Right kidney (tissue), 1 donor: ENCODE measurements at regions not wholly inside any gene's neighbourhood (a gene's known extent, or its start where the extent isn't known, plus 50 kb on each side); places are given as distances from the start of the nearest gene placed in this dataset.

Experiments used
- DNase-seq: peaks from one replicate; pipeline ENCODE4 v3.0.0-alpha.2; 2016

DNA sequence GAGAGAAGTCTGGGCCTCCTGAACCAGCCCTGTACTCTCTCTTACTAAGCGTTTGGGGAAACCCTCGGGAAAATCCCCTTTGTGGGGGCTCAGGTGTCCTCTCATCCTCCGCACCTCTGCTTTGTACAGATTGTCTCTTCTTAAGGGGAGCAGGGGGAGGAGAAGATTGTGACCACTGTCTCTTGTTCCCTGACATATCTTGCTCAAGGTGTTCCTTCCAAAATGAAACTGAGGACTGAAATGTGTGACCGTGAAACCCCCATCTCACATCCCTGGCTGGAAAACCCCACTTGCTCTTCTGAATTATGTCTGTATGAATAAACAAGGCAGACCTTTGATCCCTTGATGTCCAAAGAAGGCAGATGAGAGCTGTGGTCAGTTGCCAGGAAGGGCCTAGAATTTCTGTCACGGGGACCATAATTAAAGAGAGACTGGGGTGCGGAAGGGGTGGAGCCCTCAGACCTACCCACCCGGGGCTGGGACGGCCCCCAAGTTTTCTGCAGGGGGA, 369.8 kb downstream of the AACS start:
- no peak for DNase-seq

DNA sequence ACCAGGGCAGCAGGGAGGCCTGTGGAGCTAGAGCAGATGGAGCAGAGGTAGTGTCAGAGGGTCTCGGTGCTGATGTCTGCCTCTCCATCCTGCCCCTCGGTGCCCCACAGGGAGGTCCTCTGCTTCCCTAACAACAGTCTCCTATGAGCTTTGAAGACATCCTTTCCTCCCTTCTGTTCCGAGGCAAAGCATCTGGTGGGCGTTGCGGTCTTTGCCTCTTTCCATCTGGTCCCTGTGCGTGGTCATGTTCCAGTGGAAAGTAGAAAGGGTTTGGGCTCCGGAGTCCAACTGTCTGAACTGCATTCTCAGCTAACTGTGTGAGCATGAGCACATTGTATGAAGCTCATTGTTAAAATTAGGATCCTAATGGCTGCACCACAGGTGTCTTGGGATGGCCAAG, 370.6 kb downstream of the AACS start:
- DNase-seq, result no peak

GRCh38 chr12:125436686-125437085, 371.5 kb downstream of the AACS start:
- no peak for DNase-seq

DNA sequence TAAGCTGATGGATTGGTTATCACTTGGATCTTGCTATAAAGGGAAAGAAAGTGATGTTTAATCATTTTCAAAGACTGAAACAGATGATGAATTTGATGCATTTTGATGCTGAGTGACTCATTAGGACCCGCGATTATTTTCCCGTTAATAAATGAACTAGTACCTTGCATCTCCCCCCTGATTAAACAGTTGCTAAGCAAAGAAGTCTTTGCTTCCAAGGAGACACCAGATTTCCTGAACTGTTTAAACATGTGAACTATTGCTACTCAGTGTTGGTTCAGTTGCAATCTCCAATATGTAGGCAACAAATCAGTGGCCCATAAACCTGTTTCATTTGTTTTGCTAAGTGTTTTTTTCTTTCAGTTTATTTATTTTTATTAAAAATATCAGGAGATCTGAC, 375.2 kb downstream of the AACS start:
- no peak for DNase-seq

DNA sequence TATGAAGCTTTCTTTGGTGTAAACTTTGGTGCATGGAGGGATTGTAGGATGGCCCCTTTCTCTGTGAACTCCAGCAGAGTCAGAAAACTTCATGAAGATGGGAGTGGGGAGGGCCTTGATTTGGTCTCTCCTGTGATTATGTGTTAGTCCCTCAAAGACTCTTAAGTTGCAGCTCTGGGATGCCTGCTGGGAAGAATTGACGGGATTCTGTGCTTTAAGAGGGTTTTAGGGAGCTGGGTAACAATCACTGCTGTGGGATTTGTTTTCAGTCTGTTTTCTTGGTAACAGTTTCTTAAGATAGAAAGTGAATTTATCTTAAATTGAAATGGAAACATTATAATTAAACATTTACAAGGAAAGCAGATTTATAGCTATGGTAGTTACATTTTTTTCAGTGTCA, 378.1 kb downstream of the AACS start:
- DNase-seq, result no peak

DNA sequence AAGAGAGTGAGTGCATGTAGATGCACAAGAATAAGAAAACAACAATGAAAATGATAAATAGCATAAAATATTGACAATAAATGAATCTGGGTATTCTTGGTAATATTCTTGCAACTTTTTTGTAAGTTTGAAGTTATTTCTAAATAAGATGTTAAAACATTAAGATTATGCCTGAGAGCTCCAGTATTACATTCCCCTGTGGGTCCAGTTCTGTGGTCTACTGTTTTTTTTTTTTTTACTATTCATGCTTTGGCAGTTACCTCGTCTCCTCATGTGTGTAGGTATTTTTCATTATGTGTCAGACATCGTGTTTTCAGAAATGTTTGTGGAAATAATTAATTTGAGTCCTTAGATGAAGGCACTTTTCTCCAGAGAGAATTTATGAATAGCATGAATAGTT, 386.2 kb downstream of the AACS start:
- DNase-seq, result no peak

GRCh38 chr12:125453751-125454150, 388.5 kb downstream of the AACS start:
- DNase-seq, result no peak

DNA sequence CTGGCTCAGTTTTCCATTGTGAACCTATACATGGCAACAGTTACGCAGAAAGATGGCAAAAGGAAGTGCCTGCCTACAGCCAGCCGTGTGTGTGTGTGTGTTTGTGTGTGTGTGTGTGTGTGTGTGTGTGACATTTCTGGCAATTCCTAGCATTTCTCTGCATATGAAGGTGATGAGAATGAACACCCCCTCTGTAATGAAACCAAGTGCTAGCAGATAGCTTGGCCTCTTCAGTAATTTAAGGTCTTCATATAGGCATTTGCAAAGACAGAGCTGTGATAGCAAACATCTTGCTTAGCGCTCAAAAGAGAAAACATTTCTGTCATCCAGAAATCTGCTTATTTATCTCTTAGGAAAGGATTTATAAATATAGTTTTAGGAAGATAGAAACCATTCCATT, 389.1 kb downstream of the AACS start:
- no peak for DNase-seq

- DNase-seq, result no peak
Measured at GRCh38 chr12:125454786-125455480, 389.7 kb downstream of the AACS start.

DNA sequence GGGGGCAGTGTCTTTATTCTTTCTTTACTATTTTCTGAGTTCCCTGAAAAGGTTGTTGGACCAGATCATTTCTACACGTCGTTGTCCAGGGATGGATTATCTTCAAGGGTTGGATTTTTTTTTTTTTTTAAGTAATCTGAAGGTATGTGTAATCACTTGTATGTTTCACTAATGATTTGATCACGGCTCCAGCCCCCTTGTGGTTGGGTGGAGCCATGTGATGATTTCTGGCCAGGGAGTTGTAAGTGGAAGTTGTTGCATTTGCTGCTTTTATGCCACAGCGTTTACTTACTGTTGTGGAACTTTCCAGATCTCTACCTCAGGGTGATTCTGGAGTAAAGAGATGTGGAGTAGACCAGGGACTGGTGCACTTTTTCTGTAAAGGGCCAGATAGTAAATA, 390.3 kb downstream of the AACS start:
- DNase-seq, result no peak

DNA sequence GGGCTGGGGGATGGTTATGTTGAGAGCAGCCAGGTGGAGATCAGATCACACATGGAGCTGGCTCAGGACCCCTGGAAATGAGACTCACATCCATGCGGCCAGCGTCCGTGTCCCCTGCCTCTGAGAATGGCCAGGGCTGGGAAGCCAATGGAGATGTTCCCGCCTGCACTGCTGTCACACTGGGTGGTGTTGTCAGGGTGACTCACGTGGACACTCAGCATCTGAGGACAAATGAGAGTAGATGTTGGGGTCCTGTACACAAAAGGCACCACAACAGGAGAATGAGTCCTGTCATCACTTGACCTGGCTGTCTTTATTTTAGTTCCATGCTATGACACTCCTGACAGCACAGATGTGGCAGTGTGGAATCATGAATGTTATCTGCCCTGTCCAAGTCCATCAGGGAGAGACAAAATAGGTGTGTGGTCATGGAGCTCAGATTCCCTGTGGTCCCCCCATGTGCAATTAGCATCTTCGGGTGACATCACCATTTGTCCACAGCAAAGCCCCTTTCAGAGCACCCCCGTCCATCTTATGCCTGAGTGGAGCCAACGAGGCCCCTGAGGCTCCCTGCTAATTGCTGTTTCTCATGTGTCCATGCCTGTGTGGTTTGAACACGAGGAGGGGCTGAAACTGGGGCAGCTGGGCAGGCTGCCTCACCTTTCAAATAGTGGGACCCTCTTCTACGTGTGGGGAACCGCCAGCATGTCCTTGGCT, 393.5 kb downstream of the AACS start:
- no peak for DNase-seq

DNA sequence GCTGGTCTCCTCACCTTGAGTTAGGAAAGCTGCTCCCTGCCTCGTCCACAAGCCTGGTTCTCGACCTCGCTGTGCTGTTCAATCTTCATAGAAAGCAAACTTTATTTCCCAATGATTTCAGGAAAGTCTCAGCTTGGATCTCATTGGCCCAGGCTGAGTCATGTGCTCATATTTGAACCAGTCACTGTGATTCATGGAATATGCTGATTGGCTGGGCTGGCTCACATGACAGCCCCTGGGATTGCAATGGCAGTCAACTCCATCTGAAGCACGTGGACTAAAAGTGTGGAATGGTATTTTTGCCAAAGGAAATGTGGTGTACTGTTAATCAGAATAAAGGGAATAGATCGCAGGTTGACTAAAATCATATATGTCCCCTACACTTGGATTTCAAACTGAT, 396.6 kb downstream of the AACS start:
- no peak for DNase-seq

GRCh38 chr12:125463386-125463785, 398.2 kb downstream of the AACS start:
- no peak for DNase-seq

GRCh38 chr12:125467363-125467762, 402.1 kb downstream of the AACS start:
- no peak for DNase-seq

GRCh38 chr12:125469683-125470082, 404.4 kb downstream of the AACS start:
- DNase-seq, result no peak

DNA sequence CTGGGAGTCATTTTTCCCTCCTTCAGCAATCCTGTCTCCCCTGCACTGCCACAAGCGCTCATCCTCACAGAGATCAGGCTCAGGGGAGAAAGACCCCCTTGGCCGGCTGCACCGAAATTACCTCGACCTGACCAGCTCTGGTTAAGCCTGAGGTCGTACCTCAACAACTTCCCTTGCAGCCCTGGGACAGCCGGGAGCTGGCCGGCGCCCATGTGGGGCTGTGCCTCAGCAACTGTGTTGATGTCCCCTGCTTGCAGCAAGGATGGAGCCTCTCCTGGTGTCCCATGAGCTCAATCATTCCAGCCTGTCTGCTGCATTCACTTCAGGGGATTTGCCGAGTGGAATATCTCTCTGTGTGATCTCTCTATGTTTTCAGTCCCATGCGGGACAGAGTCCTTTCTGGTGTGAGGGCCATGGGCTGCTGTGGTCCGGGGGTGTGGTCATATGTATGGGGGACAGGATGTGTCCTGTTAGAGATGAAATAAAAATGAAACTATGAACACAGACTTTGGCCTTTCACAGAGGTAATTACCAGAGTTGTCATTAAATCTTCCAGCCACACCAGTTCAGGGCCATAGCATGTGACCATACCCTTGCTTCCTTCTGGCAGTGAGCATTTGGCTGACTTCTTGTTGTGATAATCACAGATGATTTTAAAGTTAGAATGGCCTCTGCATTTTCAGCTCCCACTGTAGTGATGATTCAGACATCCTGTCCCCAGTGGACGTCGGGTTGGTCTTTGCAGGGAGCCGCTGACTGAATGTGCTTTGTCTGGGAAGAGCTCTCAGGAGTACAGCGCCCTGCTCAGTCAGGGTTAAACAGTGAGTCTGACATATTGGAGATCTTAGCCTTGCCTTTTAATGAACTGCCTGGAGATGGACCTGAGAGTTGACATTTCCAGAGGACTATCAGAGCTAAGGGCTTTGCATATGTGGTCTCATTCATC, 405.9 kb downstream of the AACS start:
- DNase-seq, result no peak

DNA sequence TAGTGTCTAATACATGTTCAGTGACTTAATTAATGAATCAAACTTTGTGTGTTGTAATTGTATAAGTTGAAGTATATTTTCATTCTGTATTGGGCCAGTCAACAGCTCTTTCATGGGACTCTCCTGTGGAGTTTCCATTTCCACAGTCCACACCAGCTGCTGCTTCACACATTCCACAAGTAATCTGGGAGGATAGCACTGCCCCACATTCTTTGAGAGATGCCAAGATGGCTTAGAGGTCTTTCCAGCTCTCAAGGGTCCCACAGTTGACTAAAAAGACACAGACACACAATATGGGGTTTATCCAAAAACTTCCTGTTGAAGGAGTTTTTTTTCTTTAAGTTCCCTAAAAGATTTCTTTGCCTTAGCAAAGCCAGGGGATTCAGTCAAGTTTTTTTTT, 408.3 kb downstream of the AACS start:
- DNase-seq, result no peak

- no peak for DNase-seq
Measured at GRCh38 chr12:125487336-125487735, 422.1 kb downstream of the AACS start.

DNA sequence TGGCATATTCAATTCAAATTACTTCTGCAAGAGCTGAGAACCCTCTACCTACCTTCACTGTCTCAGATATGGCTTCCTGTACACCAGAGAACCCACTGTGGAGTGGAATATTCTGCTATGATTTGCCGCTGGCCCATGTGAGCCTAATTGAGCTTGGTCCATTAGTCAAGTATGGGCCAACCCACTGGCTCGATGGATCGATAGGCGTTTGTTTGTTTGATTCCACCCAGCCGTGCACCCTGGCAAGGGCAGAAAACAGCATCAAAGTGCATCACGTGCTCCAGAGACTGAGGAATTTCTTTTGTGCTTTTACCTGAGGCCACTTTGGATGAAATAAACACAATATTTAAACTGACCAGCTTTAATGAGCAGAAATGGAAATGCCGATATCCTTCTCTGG, 426.3 kb downstream of the AACS start:
- DNase-seq, result no peak

GRCh38 chr12:125492354-125493270, 427.4 kb downstream of the AACS start:
- DNase-seq, result no peak

GRCh38 chr12:125493704-125494308, 428.6 kb downstream of the AACS start:
- DNase-seq, result no peak
